ENCODE measurements at regions not wholly inside any gene's neighbourhood (a gene's known extent, or its start where the extent isn't known, plus 50 kb on each side); places are given as distances from the start of the nearest gene placed in this dataset.
"Not testable (repeated sequence)": the region's sequence is repeated elsewhere in the genome, so short reads cannot be mapped to it uniquely, and the experiment has no call there.

DNA sequence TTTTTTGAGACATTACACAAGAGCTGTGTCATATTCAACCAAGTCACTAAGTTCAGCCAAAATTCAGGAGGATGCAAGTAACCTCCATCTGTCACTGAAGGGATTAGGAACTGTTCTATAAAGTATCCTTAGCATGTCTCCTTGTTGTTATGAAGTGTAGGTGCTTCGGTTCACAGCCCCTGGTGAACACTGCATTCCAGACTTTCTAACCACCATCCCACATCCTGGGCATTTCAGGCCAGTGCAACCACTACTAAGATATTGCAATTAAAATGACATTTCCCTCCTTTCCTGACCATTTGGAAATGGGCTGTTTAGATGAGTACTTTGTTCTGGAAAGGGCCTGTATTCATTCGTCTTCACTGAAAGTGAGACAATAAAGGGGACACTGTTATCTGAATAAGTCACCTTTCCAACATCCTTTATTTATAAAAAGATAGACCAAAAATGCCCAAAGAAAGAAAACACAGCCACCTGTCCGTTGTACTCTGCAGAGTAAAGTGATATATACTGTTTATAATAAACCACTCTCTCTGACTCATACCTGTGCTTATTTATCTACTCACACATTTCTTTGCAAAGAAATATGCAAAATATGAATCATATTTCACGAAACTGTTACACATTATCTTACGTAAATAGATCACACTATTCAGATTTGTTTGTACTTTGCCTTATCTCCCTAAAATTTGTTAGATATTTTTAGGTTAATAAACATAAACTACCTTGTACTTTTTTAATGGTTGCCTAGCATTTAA, 861.9 kb downstream of the CDH18 start:
- DNase-seq = no peak

DNA sequence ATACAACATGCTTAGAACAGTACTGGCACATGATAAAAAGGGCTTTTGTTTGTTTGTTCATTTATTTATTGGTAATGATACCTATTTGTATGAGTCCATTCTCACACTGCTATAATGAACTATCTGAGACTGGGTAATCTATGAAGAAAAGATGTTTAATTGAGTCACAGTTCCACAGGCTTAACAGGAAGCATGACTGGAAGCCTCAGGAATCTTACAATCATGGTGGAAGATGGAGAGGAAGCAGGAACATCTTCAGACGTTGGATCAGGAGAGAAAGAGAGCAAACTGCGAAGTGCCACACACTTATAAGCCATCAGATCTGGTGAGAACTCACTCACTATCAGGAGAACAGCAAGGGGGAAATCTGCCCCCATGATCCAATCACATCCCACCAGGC, 847.7 kb downstream of the CDH18 start:
- DNase-seq = no peak

DNA sequence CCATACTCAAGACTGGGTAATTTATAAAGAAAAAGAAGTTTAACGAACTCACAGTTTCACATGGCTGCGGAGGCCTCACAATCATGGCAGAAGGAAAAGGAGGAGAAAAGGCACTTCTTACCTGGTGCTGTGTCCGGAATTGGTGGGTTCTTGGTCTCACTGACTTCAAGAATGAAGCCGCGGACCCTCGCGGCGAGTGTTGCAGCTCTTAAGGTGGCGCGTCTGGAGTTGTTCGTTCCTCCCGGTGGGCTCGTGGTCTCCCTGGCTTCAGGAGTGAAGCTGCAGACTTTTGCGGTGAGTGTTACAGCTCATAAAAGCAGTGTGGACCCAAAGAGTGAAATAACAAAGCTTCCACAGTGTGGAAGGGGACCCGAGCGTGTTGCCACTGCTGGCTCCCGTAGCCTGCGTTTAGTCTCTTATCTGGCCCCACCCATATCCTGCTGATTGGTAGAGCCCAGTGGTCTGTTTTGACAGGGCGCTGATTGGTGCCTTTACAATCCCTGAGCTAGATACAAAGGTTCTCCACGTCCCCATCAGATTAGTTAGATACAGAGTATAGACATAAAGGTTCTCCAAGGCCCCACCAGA, 846.0 kb downstream of the CDH18 start:
- not testable (repeated sequence) for DNase-seq

DNA sequence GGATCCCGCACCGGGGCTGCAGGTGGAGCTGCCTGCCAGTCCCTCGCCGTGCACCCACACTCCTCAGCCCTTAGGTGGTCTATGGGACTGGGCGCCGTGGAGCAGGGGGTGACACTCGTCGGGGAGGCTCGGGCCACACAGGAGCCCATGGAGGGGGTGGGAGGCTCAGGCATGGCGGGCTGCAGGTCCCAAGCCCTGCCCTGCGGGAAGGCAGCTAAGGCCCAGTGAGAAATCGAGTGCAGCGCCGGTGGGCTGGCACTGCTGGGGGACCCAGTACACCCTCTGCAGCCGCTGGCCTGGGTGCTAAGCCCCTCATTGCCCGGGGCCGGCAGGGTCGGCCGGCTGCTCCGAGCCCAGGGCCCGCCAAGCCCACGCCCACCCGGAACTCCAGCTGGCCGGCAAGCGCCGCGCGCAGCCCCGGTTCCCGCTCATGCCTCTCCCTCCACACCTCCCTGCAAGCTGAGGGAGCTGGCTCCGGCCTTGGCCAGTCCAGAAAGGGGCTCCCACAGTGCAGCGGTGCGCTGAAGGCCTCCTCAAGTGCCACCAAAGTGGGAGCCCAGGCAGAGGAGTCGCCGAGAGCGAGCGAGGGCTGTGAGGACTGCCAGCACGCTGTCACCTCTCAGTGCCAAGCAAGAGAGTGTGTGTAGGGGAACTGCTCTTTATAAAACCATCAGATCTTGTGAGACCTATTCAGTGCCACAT, 845.1 kb downstream of the CDH18 start:
- not testable (repeated sequence) for DNase-seq

DNA sequence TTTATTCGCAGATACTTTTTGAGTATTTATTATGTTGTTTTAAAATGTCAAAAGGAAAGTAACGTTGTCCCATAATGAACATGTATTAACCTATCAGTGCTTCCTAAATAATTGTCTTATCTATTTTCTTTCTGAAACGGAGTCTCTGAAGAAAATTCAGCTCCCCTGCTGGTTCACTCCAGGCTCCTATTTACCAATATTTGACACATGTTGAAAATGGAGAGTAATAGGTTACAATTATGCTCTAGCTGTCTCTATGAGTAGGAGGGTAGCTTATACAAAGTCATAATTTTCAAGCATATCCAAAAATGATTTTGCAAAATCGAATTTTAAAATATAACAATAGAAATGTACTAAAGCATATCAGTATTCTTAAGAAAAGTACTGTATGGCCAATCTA, 844.1 kb downstream of the CDH18 start:
- no peak for DNase-seq

DNA sequence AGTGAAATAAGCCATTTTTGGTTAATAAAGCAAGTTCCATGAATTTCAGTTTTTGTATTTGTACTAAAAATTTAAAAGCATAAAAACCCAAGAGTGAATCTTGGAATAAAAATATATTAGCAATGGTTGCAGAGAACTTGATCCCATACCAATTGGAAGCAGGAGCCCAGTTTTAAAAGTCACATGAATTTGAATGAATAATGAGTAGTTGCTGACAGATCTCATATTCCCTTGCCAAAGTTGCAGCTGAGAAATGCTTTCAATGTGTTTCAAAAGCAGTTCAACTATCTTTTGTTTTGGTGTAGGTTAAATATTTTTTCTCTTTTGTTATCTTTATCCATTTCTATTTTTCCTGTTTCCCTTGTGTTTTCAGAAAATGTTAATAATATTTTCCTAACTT, 818.6 kb downstream of the CDH18 start:
- no peak for DNase-seq

DNA sequence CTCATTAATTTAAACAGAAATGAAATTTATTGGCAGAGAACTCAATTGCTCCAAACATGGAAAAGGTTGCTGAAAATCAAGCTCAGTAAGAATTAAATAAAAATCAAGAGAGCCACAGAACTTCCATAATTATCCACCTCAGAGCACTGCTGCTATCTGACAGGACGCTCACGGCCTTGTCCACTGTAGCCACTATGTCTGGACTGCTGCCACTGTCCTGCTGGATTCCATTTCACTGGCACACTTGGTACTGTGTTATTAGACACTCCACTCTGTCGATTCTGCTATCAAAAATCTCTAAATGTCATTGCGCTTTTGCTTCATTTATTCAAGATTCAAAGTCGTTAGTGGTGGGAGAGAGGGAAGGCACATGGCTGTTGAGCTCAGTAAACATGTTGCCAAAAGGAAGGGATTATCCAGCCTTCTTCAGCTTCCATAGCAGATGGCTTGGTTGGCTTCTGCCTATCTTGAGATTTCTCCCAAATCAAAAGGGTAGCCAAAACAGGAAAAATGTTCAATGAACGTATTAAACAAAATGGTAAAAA, 815.0 kb downstream of the CDH18 start:
- no peak for DNase-seq

DNA sequence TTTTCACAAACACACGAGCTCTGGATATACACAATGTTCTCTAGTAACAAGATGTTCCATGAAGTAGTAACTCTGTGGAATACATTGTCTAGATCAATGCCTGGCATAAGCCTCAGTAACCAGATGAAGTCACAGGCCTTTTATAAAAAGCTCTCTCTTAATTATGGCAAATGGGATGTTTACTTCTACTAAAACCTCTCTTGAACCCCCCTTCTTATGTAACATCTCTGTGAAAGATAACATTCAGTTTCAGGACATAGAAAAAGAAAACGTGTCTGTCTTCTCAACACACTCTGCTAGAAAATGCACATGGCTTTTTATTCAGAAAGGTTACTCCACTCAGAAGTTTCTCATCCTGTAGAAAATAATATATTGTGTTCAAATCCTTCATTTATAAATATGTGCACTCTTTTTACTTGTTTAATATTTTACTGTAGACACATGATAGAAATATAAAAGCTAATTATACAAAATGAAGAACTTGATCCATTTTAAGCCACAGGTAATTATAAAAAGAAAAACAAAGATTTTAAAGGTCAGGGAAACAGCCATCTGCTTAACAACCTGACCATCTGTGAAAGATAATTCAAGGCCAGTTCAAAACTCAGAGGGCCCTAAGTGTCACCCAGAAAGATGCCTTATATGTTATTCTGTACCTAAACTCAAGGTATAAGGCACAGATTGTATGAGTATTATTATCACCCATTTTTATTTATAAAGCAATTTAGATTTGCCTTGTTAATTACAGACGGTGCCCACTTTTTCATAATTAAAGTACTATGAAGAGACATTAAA, 812.0 kb downstream of the CDH18 start:
- DNase-seq = no peak

DNA sequence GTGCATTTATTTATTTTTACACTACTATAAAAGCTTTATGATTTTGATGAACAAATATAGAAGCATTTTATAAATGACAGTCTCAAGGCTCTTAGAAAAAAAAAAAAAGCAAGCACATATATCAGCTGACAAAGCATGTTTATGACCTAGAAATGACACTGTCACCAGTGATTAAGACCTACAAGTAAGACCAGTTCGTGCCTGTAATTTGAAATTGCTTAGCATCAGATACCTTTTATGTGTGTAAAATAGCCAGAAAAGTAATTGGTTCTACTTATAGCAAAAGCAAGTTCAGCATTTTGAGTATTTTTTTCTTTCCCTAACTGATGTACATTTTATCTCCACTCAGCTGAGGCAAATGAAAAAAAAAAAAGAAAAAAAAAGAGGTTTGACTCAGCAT, 808.4 kb downstream of the CDH18 start:
- no peak for DNase-seq

DNA sequence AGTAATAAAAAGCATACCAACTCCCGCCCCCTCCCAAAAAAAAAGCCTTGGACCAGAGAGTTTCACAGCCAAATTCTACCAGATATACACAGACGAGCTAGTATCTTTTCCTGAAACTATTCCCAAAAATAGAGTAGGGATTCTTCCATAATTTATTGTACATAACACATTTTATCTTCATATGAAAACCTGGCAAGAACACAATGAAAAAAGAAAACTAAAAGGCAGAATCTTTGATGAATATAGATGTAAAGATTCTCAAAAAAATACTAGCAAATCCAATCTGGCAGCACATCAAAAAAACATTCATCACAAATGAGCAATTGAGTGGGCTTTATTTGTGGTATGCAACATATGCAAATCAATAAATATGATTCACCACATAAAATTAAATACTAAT, 798.8 kb downstream of the CDH18 start:
- DNase-seq = no peak

DNA sequence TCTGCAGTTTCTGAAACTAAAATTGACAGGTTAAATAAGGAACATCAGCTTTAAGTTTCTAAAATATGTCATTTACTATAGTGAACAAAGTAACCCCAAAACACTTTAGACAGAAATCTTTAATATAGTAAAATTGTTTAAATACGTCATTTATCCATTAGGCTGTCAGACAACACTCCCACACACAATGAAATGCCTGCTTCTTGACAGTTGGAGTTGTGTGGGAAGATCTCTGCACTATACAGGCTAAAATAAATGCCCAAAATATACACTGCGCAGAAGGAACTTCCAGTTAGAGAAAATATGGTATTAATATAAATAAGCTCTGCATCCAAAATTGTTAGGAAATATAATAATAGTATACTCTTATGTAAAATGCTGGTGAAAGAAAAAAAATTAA, 794.4 kb downstream of the CDH18 start:
- no peak for DNase-seq

DNA sequence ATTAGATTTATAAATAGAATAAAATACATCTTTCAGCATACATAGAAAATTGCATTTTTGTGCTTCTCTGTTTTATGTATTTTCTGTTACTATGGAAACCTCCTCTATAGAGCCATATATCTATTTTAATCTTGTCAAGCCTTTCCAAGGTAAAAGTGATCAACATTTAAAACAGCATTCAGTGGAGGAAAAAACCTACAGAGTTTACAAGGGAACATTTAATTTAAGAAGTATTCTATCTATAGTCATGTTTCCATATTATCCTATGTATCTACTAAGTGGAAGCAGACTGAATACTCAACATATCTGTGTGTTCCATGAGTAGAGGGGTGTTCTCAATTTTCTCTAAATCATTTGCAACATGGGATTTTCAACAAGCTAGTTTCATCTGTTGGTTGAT, 791.4 kb downstream of the CDH18 start:
- DNase-seq = no peak

DNA sequence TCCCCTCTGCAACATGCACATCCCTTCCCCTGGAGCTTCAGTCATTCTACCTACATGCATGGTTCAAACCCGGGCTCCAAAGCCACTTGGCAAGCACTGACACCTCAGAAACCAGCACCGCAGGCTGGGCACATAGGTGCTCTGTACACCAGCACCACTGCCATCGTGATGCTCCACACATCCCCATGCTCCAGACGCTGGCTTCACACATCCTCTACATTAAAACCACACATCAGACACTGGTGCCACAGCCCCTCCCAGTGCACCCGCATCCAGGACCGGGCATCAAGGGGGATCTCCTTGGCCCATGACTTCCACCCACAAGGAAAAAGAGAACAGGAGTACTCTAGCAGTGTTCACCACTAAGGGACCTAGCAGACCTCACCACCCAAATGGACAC, 787.7 kb downstream of the CDH18 start:
- DNase-seq = no peak

DNA sequence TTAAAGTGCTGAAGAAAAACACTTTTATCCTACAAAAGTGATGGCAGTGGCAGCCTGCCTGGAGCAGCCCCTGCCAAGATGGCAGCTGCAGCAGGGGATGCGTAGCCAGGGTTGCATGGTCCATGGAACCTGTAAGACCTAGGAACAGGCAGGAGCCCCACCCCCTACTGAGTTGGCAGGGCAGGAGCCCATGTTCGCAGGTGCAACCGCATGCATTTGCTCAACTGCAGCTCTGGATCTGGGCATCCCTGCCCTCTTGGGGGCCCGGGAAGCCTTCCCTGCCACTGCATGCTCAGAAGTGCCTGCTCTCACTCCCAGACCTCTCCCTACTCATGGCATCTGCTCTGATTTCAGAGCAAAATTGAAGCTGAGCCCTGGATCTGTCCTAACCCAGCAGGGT, 779.6 kb downstream of the CDH18 start:
- no peak for DNase-seq

DNA sequence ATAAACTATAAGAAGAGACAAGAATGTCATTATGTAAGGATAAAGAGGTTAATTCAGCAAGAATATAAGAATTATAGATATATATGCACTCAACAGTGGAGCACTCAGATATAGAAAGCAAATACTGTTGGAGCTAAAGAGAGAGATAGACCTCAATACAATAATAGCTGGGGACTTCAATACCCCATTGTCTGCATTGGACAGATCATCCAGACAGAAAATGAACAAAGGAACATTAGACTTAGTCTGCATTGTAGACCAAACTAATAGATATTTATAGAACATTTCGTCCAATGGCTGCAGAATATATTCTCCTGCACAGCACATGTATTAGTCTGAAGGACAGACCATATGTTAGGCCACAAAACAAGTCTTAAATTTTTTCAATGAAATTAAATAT, 777.1 kb downstream of the CDH18 start:
- no peak for DNase-seq

DNA sequence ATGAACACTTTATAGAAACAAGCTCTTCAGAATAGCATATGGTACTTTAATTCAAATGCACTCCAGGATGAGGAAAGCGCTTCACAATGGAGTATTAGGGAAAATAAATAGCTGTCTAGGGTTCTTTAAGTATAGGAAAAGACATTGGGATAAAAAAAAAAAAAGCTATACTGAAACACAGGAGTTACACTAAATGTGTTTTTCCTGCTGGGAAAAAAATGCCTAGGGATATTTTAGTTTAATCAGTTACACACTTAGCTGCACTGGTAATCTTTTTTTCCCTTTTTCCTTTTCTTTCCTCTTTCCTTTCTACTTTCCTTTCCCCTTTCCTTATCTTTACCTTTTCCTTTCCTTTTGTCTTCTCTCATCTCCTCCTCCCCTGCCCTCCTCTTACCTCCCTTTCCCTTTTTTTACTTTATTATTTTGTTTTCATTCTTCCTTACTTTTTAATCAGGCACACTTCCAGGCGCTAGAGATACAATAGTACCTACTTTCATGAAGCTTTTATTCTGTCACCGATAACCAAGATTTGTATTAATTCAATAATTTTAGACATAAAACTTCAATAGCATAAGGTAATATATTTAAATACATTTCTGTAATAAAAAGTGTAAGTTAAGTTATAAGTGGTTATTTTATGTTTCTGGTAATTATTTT, 758.7 kb downstream of the CDH18 start:
- DNase-seq = no peak

DNA sequence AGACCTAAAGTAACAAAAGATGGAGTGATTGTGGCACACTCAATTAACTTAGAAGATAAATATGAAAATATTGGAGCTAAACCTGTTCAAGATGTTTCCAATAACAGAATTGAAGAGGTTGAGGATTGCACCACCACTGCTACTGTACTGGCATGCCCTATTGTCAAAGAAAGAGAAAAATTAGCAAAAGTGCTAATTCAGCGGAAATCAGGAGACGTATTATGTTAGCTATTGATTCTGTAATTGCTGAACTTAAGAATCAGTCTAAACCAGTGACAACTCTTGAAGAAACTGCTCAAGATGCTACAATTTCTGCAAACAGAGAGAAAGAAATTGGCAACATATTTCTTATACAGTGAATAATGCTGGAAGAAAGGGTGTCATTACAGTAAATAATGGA, 754.4 kb downstream of the CDH18 start:
- DNase-seq = no peak

DNA sequence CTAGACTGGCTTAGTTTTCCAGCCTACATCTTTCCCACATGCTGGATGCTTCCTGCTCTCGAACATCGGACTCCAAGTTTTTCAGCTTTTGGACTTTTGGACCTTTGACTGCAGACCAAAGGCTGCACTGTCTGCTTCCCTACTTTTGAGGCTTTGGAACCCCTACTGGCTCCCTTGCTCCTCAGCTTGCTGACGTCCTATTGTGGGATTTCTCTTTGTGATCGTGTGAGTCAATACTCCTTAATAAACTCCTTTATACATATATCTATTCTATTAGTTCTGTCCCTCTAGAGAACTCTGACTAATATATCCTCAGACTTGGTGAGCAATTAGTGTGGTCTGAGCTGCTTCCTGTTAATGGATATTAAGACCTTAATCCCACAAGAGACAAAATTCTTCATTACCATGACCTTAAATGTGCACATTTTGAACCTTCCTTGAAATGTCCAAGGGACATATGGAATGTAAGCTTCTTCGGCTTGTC, 752.9 kb downstream of the CDH18 start:
- DNase-seq = no peak

DNA sequence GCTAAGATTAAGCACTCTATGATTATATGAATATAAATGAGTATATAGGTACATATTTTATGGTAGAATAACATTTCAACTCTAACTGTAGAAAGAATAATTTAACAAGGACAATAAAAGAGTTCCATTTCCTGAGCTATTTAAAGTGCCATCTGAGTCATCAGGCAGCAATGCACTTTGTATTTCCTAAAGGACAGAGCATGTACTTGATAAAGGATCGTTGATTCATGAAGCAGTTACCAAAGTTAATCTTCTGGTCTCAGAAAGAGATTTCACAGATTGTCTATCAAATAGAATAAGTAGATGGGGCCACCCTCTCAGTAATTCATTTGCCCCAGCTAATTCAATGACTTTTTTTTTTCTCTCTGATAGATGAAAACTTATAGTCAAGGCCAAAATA, 747.8 kb downstream of the CDH18 start:
- no peak for DNase-seq

DNA sequence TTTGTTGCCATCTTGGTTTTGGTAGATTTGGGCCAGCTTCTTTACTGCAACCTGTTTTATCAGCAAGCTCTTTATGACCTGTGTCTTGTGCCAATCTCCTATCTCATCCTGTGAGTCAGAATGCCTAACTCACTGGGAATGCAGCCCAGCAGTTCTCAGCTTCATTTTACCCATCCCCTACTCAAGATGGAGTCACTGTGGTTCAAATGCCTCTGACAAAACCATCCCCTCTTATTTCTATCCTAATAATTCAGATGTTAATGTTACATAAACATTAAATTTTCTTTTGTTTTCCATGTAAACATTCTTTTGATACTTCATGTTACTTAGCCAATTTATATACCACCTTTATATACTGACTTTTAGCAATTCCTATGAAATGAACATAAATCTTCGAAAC, 746.3 kb downstream of the CDH18 start:
- DNase-seq = no peak

DNA sequence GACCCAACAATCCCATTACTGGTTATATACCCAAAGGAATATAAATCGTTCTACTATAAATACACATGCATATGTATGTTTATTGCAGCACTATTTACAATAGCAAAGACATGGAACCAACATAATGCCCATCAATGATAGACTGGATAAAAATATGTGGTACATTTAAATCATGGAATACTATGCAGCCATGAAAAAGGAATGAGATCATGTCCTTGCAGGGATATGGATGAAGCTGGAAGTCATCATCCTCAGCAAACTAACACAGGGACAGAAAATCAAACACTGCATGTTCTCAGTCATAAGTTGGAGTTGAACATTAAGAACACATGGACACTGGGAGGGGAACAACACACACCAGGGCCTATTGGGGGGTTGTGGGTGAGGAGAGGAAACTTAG, 741.8 kb downstream of the CDH18 start:
- DNase-seq = not testable (repeated sequence)

DNA sequence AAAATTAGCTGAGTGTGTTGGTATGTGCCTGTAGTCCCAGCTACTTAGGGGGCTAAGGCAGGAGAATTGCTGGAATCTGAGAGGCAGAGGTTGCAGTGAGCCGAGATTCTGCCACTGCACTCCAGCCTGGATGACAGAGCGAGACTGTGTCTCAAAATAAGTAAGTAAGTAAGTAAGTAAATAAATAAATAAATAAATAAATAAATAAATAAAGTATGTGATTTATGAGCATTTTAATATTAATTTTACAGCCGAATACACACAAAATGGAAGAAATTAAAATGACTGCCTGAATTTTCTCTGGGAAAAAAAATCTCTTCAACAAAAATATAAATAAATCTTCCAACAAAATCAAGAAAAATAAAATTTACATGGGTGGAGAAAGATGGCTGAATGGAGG, 740.7 kb downstream of the CDH18 start:
- DNase-seq = no peak

Measured in tongue (tissue), 1 donor.